ENCODE measurements at regions not wholly inside any gene's neighbourhood (a gene's known extent, or its start where the extent isn't known, plus 50 kb on each side); places are given as distances from the start of the nearest gene placed in this dataset.

- TF ChIP-seq ZFP36 (IDR thresholded peaks at IDR 0.05; ENCODE audit: borderline replicate concordance, low read depth, low read length, partially characterized antibody) (no peak), THAP9 (CRISPR knock-in tag; IDR thresholded peaks at IDR 0.05; ENCODE audit: borderline replicate concordance) (no peak), PRDM4 (CRISPR knock-in tag; IDR thresholded peaks at IDR 0.05; ENCODE audit: borderline replicate concordance) (no peak)
Observed at GRCh38 chr3:31050296-31050695, 155.8 kb upstream of the GADL1 start (continued).

GRCh38 chr3:31051226-31051625 is 156.8 kb upstream of the GADL1 start:
- no peak overlapping the region for H2AFZ ChIP-seq (ENCODE audit: low read length)
- intact Hi-C loops (cut with micrococcal nuclease; ENCODE audit: unreplicated experiment) (no loop called here), in situ Hi-C loops (cut with HindIII; ENCODE audit: extremely low pct_ligation_motif_present, low pct_unique_long_range_greater_than_20kb) (no loop called here)
- H3K4me1 ChIP-seq (ENCODE audit: insufficient read depth, low read length) = no peaks in the 10 kb centered on the region
- FAIRE-seq (no peak), ATAC-seq (no peak), DNase-seq (ENCODE audit: low spot score) (no peak)
- no peak overlapping the region for H3K9ac ChIP-seq (ENCODE audit: insufficient read depth, low read depth, low read length)
- no peaks in the 10 kb centered on the region for H4K20me1 ChIP-seq (ENCODE audit: insufficient read depth, low read length)
- no peaks in the 10 kb centered on the region for H3K9me3 ChIP-seq (ENCODE audit: low read length)
- POLR2A ChIA-PET = no interaction called here
- H3K27me3 ChIP-seq (ENCODE audit: control insufficient read depth in 1 of 2, insufficient read depth in 2 of 2, low read length in 2 of 2) = no peaks in the 10 kb centered on the region; a peak in 1 of 5 replicates
- no peaks in the 10 kb centered on the region for H3K79me2 ChIP-seq (ENCODE audit: insufficient read depth, low read length)
- 0% methylated on average over 1 of the region's 1 CpG for WGBS (ENCODE audit: low lambda C conversion rate)
- no peak overlapping the region for H3K27ac ChIP-seq (ENCODE audit: extremely low read length, insufficient read depth, low read length)
- no peak overlapping the region for H3K4me2 ChIP-seq (ENCODE audit: low read depth, low read length)
- no TSS peak for BruUV-seq (replicated peaks)
- no peaks in the 10 kb centered on the region for H3K36me3 ChIP-seq (replicated peaks in 1 of 2; ENCODE audit: control insufficient read depth in 1 of 2, insufficient read depth in 2 of 2, low read length in 2 of 2)
- no peak for TF ChIP-seq ZNF737 (CRISPR knock-in tag; IDR thresholded peaks at IDR 0.05; ENCODE audit: borderline replicate concordance)
- TF ChIP-seq FOXO1 (CRISPR knock-in tag; IDR thresholded peaks at IDR 0.05) = no peak
- TF ChIP-seq NR2F2 (IDR thresholded peaks at IDR 0.05; ENCODE audit: borderline replicate concordance, low read depth) = no peak
- no peak for TF ChIP-seq TBL1XR1 (IDR thresholded peaks at IDR 0.05; ENCODE audit: borderline replicate concordance, low read length, partially characterized antibody)
- CTCF ChIA-PET (ENCODE audit: low intra/inter-chr PET ratio, low total read pairs) = no interaction called here
- no peak overlapping the region for H3K4me3 ChIP-seq (replicated peaks in 1 of 3; ENCODE audit: insufficient read depth in 1 of 3, low read depth in 2 of 3, low read length in 3 of 3)

Data from HepG2 (cell line).